GM12872 (cell line): ENCODE measurements at regions not wholly inside any gene's neighbourhood (a gene's known extent, or its start where the extent isn't known, plus 50 kb on each side); places are given as distances from the start of the nearest gene placed in this dataset.
A peak's percentile ranks its signal among the peaks of the same experiment; 100 is the strongest.

Source experiments
- CTCF ChIP-seq: IDR thresholded peaks from 3 replicates; pipeline ENCODE4 v1.5.1; 2011; ENCODE audit warnings: low read depth, mild to moderate bottlenecking, low read length, moderate library complexity; ENCODE audit not compliant: insufficient read depth

GRCh38 chr13:73720216-73720840 is 413.9 kb downstream of the KLF12 start:
- no peak for TF ChIP-seq CTCF

GRCh38 chr13:73718246-73718645 is 416.0 kb downstream of the KLF12 start:
- TF ChIP-seq CTCF, result no peak

- TF ChIP-seq CTCF, result no peak
These were observed 416.6 kb downstream of the KLF12 start for GRCh38 chr13:73717632-73718031.

- TF ChIP-seq CTCF, result no peak
These were observed 418.2 kb downstream of the KLF12 start for GRCh38 chr13:73715911-73716510.

GRCh38 chr13:73715114-73715910 is 418.9 kb downstream of the KLF12 start:
- TF ChIP-seq CTCF, result no peak

GRCh38 chr13:73714522-73714921 is 419.7 kb downstream of the KLF12 start:
- no peak for TF ChIP-seq CTCF

- TF ChIP-seq CTCF, result peak; percentile 68
These were observed 425.7 kb downstream of the KLF12 start for GRCh38 chr13:73708393-73708985.
